ENCODE measurements at regions not wholly inside any gene's neighbourhood (a gene's known extent, or its start where the extent isn't known, plus 50 kb on each side); places are given as distances from the start of the nearest gene placed in this dataset.

- H3K79me2 ChIP-seq (ENCODE audit: insufficient read depth, low read length), result no peaks in the 10 kb centered on the region
- H3K27me3 ChIP-seq (ENCODE audit: low read length), result no peaks in the 10 kb centered on the region
- no peak for TF ChIP-seq EZH2phosphoT487 (conservative IDR thresholded peaks at IDR 0.05; ENCODE audit: low read length)
- no peak for TF ChIP-seq CTCF (IDR thresholded peaks at IDR 0.05; ENCODE audit: insufficient read depth, low read length, poor library complexity, severe bottlenecking)
- H3F3A ChIP-seq (ENCODE audit: insufficient read depth), result no peaks in the 10 kb centered on the region
- H2AFZ ChIP-seq (ENCODE audit: low read depth, low read length, severe bottlenecking), result no peak overlapping the region
- no peak overlapping the region for H3K27ac ChIP-seq (ENCODE audit: low read depth, low read length)
- H3K9ac ChIP-seq (ENCODE audit: low read length), result no peak overlapping the region
- no peaks in the 10 kb centered on the region for H3K36me3 ChIP-seq (ENCODE audit: low read length)
- H3K9me3 ChIP-seq (ENCODE audit: insufficient read depth, low read length), result no peaks in the 10 kb centered on the region
- H3K9me2 ChIP-seq (replicated peaks; ENCODE audit: insufficient read depth, low read length), result no peaks in the 10 kb centered on the region
- no peak overlapping the region for H3K4me3 ChIP-seq (ENCODE audit: insufficient read depth, low read length, poor library complexity, severe bottlenecking)
- H3K4me2 ChIP-seq (ENCODE audit: low read depth, low read length, poor library complexity, severe bottlenecking), result no peak overlapping the region
- H4K20me1 ChIP-seq (ENCODE audit: low read depth, low read length), result no peaks in the 10 kb centered on the region
Measured at GRCh38 chr18:22817844-22818243, 115.3 kb upstream of the RBBP8 start.

DNA sequence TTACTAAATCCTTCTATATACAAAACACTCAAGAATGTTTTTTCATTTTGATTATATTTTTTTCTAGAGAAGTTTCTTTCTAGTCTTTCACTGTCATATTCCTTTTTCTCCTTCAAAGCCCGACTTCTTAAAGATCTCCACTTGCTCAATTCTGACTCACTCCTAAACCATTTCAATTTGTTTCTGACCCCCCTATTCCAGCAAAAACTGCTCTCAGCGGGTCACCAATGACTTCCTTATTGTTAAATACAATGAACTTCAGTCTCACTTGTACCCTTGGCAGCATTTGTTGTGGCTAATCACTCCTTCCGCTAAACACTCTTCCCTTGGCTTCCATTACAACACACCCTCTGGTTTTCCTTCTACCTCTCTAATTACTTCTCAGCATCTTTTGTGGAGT, 111.1 kb upstream of the RBBP8 start:
- no peaks in the 10 kb centered on the region for H3K9me2 ChIP-seq (replicated peaks; ENCODE audit: insufficient read depth, low read length)
- H3K79me2 ChIP-seq (ENCODE audit: insufficient read depth, low read length), result no peaks in the 10 kb centered on the region
- H3K4me2 ChIP-seq (ENCODE audit: low read depth, low read length, poor library complexity, severe bottlenecking), result no peak overlapping the region
- no peaks in the 10 kb centered on the region for H3K9me3 ChIP-seq (ENCODE audit: insufficient read depth, low read length)
- TF ChIP-seq CTCF (IDR thresholded peaks at IDR 0.05; ENCODE audit: insufficient read depth, low read length, poor library complexity, severe bottlenecking), result no peak
- no peak for TF ChIP-seq EZH2phosphoT487 (conservative IDR thresholded peaks at IDR 0.05; ENCODE audit: low read length)
- no peaks in the 10 kb centered on the region for H3K27me3 ChIP-seq (ENCODE audit: low read length)
- H3K9ac ChIP-seq (ENCODE audit: low read length), result no peak overlapping the region
- no peaks in the 10 kb centered on the region for H3F3A ChIP-seq (ENCODE audit: insufficient read depth)
- H3K4me3 ChIP-seq (ENCODE audit: insufficient read depth, low read length, poor library complexity, severe bottlenecking), result no peak overlapping the region
- no peak overlapping the region for H2AFZ ChIP-seq (ENCODE audit: low read depth, low read length, severe bottlenecking)
- no peaks in the 10 kb centered on the region for H3K36me3 ChIP-seq (ENCODE audit: low read length)
- H3K27ac ChIP-seq (ENCODE audit: low read depth, low read length), result no peak overlapping the region
- H4K20me1 ChIP-seq (ENCODE audit: low read depth, low read length), result no peaks in the 10 kb centered on the region

DNA sequence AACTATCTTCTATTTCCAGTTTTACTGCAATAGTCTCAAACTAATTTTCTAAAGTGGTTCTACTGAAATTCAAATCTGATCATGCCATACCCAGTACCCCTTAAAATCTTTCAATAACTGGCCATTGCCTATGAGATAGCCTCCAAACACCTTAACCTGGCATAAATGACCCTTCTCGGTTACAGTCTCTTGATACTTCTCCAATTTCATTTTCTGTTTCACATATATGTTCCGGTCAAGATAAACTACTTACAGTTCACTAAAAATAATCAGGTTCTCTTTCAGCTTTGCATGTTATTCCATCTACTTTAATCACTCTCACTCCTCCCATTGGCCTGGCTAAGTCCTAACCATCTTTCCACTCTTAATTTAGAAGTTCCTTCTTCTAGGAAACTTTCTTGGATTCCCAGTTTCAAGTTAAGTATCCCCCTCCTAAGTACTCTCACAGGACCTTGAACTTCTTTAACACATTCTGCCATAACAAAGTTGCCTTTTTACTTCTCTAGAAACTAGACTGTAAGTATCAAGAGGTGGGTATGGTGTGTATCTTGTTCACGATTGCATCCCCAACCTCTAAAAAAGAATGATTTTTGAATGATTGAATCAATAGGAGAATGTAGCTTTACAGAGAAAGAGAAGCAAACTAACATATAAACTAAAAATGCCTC, 110.2 kb upstream of the RBBP8 start:
- Histone ChIP-seq H4K20me1 (ENCODE audit: low read depth, low read length) (no peaks in the 10 kb centered on the region), H2AFZ (ENCODE audit: low read depth, low read length, severe bottlenecking) (no peak overlapping the region), H3K9ac (ENCODE audit: low read length) (no peak overlapping the region), H3K36me3 (ENCODE audit: low read length) (no peaks in the 10 kb centered on the region), H3K4me3 (ENCODE audit: insufficient read depth, low read length, poor library complexity, severe bottlenecking) (no peak overlapping the region), H3K4me2 (ENCODE audit: low read depth, low read length, poor library complexity, severe bottlenecking) (no peak overlapping the region), H3K9me2 (replicated peaks; ENCODE audit: insufficient read depth, low read length) (no peaks in the 10 kb centered on the region), H3K9me3 (ENCODE audit: insufficient read depth, low read length) (no peaks in the 10 kb centered on the region), H3K79me2 (ENCODE audit: insufficient read depth, low read length) (no peaks in the 10 kb centered on the region), H3F3A (ENCODE audit: insufficient read depth) (no peaks in the 10 kb centered on the region), H3K27me3 (ENCODE audit: low read length) (no peaks in the 10 kb centered on the region), H3K27ac (ENCODE audit: low read depth, low read length) (no peak overlapping the region)
- TF ChIP-seq CTCF (IDR thresholded peaks at IDR 0.05; ENCODE audit: insufficient read depth, low read length, poor library complexity, severe bottlenecking) (no peak), EZH2phosphoT487 (conservative IDR thresholded peaks at IDR 0.05; ENCODE audit: low read length) (no peak)
